ENCODE measurements at regions not wholly inside any gene's neighbourhood (a gene's known extent, or its start where the extent isn't known, plus 50 kb on each side); places are given as distances from the start of the nearest gene placed in this dataset.

- no peak for DNase-seq (ENCODE audit: low read depth)
- no peak overlapping the region for H3K4me3 ChIP-seq (ENCODE audit: low read depth, low read length)
- TF ChIP-seq CTCF (conservative IDR thresholded peaks at IDR 0.05; ENCODE audit: low read depth, low read length), result no peak
These were observed 343.0 kb upstream of the SEMA3D start for GRCh38 chr7:85529831-85530230.

GRCh38 chr7:85529201-85529600 lies 342.3 kb upstream of the SEMA3D start:
- H3K4me3 ChIP-seq (ENCODE audit: low read depth, low read length), result no peak overlapping the region
- DNase-seq (ENCODE audit: low read depth), result no peak
- TF ChIP-seq CTCF (conservative IDR thresholded peaks at IDR 0.05; ENCODE audit: low read depth, low read length), result no peak

GRCh38 chr7:85528581-85528980 lies 341.7 kb upstream of the SEMA3D start:
- no peak for DNase-seq (ENCODE audit: low read depth)
- no peak overlapping the region for H3K4me3 ChIP-seq (ENCODE audit: low read depth, low read length)
- TF ChIP-seq CTCF (conservative IDR thresholded peaks at IDR 0.05; ENCODE audit: low read depth, low read length), result no peak

- TF ChIP-seq CTCF (conservative IDR thresholded peaks at IDR 0.05; ENCODE audit: low read depth, low read length), result no peak
These were observed 338.8 kb upstream of the SEMA3D start for GRCh38 chr7:85525676-85526075.

GRCh38 chr7:85522070-85522469 lies 335.2 kb upstream of the SEMA3D start:
- no peak for DNase-seq (ENCODE audit: low read depth)
- no peak for TF ChIP-seq CTCF (conservative IDR thresholded peaks at IDR 0.05; ENCODE audit: low read depth, low read length)
- H3K4me3 ChIP-seq (ENCODE audit: low read depth, low read length), result no peak overlapping the region

More at GRCh38 chr7:85525676-85526075, 338.8 kb upstream of the SEMA3D start:
- no peak for DNase-seq (ENCODE audit: low read depth)
- H3K4me3 ChIP-seq (ENCODE audit: low read depth, low read length), result no peak overlapping the region

- H3K4me3 ChIP-seq (ENCODE audit: low read depth, low read length), result no peak overlapping the region
- no peak for TF ChIP-seq CTCF (conservative IDR thresholded peaks at IDR 0.05; ENCODE audit: low read depth, low read length)
- no peak for DNase-seq (ENCODE audit: low read depth)
These were observed 334.3 kb upstream of the SEMA3D start for GRCh38 chr7:85521108-85521694.

- no peak for DNase-seq (ENCODE audit: low read depth)
- TF ChIP-seq CTCF (conservative IDR thresholded peaks at IDR 0.05; ENCODE audit: low read depth, low read length), result no peak
- H3K4me3 ChIP-seq (ENCODE audit: low read depth, low read length), result no peak overlapping the region
These were observed 333.3 kb upstream of the SEMA3D start for GRCh38 chr7:85520175-85520574.

Measured in epithelial cell of proximal tubule (primary cell).